Prostate gland (tissue), 2 donors: ENCODE measurements at regions not wholly inside any gene's neighbourhood (a gene's known extent, or its start where the extent isn't known, plus 50 kb on each side); places are given as distances from the start of the nearest gene placed in this dataset.

Experiments
- CTCF ChIP-seq, 4 experiments: fragments of 200-600 bp in 2 of 4; fragments of 450-650 bp in 2 of 4; sonication (generic) in 2 of 4; IDR thresholded peaks; 1 replicate in 3 of 4; 2 replicates in 1 of 4; pipeline ENCODE4 v1.5.1; 2016 to 2019; ENCODE audit warnings: antibody characterized with exemption in 4 of 4, mild to moderate bottlenecking in 2 of 4, moderate library complexity in 2 of 4
- POLR2A ChIP-seq: fragments of 450-650 bp; IDR thresholded peaks from one replicate; pipeline ENCODE4 v1.6.1; 2016; ENCODE audit warnings: antibody characterized with exemption, mild to moderate bottlenecking

- no peak for TF ChIP-seq CTCF (IDR thresholded peaks at IDR 0.05)
- no peak for TF ChIP-seq POLR2A
These were observed 199.1 kb upstream of the PRKCQ start for GRCh38 chr10:6778992-6779701.
